Heart left ventricle (tissue), 16 donors: ENCODE measurements at regions not wholly inside any gene's neighbourhood (a gene's known extent, or its start where the extent isn't known, plus 50 kb on each side); places are given as distances from the start of the nearest gene placed in this dataset.

Source experiments
- ATAC-seq, 4 donors: fragments of 200-7000 bp; cut with Tn5 transposase; one replicate each; pipeline ENCODE4 v1.9.1; 2020 to 2022; ENCODE audit warnings: moderate library complexity in 4 of 4, mild to moderate bottlenecking in 3 of 4, moderate number of reproducible peaks in 1 of 4
- DNase-seq, 5 donors: peaks; one replicate each; pipeline ENCODE4 v3.0.0-alpha.2; 2020
- H3K27ac ChIP-seq, 12 donors: fragments of 200-600 bp; sonication (generic) in 4 of 12; one replicate each; pipeline versions ENCODE4 v1.5.0 to v1.8.0; 2016 to 2022; ENCODE audit warnings: mild to moderate bottlenecking in 2 of 12
- H3K27me3 ChIP-seq, 9 donors: fragments of 200-600 bp; sonication (generic) in 2 of 9; one replicate each; pipeline versions ENCODE4 v1.5.1 to v1.8.0; 2016 to 2022; ENCODE audit warnings: mild to moderate bottlenecking in 3 of 9
- H3K36me3 ChIP-seq, 9 donors: fragments of 200-600 bp; sonication (generic) in 2 of 9; one replicate each; pipeline versions ENCODE4 v1.5.0 to v1.8.0; 2018 to 2022; ENCODE audit warnings: mild to moderate bottlenecking in 2 of 9
- H3K4me1 ChIP-seq, 12 donors: fragments of 200-600 bp; sonication (generic) in 4 of 12; one replicate each; pipeline versions ENCODE4 v1.5.0 to v1.8.0; 2016 to 2022; ENCODE audit warnings: mild to moderate bottlenecking in 3 of 12
- H3K4me3 ChIP-seq, 12 donors: fragments of 200-600 bp; sonication (generic) in 4 of 12; one replicate each; pipeline versions ENCODE4 v1.5.0 to v1.8.0; 2017 to 2022; ENCODE audit warnings: mild to moderate bottlenecking in 9 of 12, moderate library complexity in 4 of 12
- H3K9me3 ChIP-seq, 12 donors: fragments of 200-600 bp; sonication (generic) in 4 of 12; one replicate each; pipeline versions ENCODE4 v1.5.0 to v1.8.0; 2016 to 2022; ENCODE audit warnings: mild to moderate bottlenecking in 1 of 12
- POLR2A ChIP-seq, 2 donors: fragments of 450-650 bp; IDR thresholded peaks; one replicate each; pipeline ENCODE4 v1.6.1; 2017; ENCODE audit warnings: antibody characterized with exemption in 2 of 2, mild to moderate bottlenecking in 2 of 2, moderate library complexity in 2 of 2
- WGBS, 4 donors: extraction: QIAGEN DNeasy Blood & Tissue Kit in 2 of 4; methylation state at CpG; one replicate each; pipeline versions ENCODE4 v1.1.5 to v1.1.7; 2013 to 2018; 5-methylcytosine and 5-hydroxymethylcytosine counted together
- intact Hi-C, 10 donors: fragments of 100-400 bp; cut with DNase I; formaldehyde crosslinking; loops; one replicate each; pipeline versions ENCODE4 v1.11.1 to v1.14.2; 2022
- TF ChIP-seq, protein P1 (sequence below), 12 donors: fragments of 200-600 bp; sonication (generic) in 4 of 12; IDR thresholded peaks; one replicate each; pipeline versions ENCODE4 v1.5.0 to v1.8.0; 2018 to 2022; ENCODE audit warnings: antibody characterized with exemption in 12 of 12, mild to moderate bottlenecking in 5 of 12
- donor health status: ischemic (EF 13 %, LVEDD 7.1; RV severe dilation, severe dysfunction).
- donor health status: healthy with polysubstance abuse.
- donor health status: DM: no; HTN: yes; CAD: no.
- donor health status: DM: no; HTN: no; CAD: no.
- donor health status: ischemic (EF 25% LVEDD 6.9; RV normal size, moderate dysfunction).
- donor health status: ischemic (EF 25% LVEDD 5.7; RV mildly dilated, moderate dysfunction).
- donor health status: healthy.
- donor health status: DM: yes; HTN: yes; CAD: no.
- donor health status: ischemic (EF 35%, LVEDD 5.7; RV mildly dilated, moderate dysfunction).
- donor health status: nonischemic (EF 11% LVEDD 7.7; RV severe dilation, severe dysfunction).
- donor health status: DM: yes; HTN: yes; CAD: no.
- donor health status: PGD.
- donor health status: ischemic (EF 29% LVEDD 5.4; RV normal size, mild dysfunction).
- donor health status: nonischemic (EF 23%, LVEDD 6.1; RV moderate dilation, normal function).

DNA sequence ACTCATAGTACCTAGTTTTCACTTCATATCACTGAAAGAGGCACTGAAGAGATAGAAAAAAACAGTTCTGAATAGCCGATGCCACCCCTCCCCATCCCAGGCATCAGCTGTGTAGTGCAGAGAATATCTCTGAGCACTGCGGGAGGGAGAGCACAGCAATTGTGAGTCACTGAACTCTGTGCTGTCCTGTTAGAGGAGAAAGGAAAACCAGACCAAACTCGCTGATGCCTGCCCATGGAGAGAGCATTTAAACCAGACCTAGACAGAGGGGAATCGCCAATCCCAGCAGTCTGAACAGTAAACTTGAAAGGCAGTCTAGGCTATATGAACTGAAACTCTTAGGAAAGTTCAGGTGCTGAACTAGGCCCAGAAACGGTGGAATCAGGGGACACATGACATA is 120.1 kb upstream of the SLC30A5 start:
- Histone ChIP-seq H3K36me3 (no peaks in the 10 kb centered on the region), H3K27ac (no peak overlapping the region), H3K9me3 (peaks cover 0 to 25% (median 12%) of the 10 kb centered on the region in 12 donors), H3K27me3 (peaks cover 0 to 2% (median 0%) of the 10 kb centered on the region in 9 donors), H3K4me3 (no peak overlapping the region), H3K4me1 (no peaks in the 10 kb centered on the region)
- TF ChIP-seq, protein P1, sequence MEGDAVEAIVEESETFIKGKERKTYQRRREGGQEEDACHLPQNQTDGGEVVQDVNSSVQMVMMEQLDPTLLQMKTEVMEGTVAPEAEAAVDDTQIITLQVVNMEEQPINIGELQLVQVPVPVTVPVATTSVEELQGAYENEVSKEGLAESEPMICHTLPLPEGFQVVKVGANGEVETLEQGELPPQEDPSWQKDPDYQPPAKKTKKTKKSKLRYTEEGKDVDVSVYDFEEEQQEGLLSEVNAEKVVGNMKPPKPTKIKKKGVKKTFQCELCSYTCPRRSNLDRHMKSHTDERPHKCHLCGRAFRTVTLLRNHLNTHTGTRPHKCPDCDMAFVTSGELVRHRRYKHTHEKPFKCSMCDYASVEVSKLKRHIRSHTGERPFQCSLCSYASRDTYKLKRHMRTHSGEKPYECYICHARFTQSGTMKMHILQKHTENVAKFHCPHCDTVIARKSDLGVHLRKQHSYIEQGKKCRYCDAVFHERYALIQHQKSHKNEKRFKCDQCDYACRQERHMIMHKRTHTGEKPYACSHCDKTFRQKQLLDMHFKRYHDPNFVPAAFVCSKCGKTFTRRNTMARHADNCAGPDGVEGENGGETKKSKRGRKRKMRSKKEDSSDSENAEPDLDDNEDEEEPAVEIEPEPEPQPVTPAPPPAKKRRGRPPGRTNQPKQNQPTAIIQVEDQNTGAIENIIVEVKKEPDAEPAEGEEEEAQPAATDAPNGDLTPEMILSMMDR (IDR thresholded peaks at IDR 0.05), result no peak
- no peak for TF ChIP-seq POLR2A (IDR thresholded peaks at IDR 0.05)
- WGBS, 4 donors, result 84 to 90% (median 87%) methylated on average over 5 of the region's 5 CpGs
- no peak for ATAC-seq
- DNase-seq, result no peak
- intact Hi-C loops, result no loop called here

DNA sequence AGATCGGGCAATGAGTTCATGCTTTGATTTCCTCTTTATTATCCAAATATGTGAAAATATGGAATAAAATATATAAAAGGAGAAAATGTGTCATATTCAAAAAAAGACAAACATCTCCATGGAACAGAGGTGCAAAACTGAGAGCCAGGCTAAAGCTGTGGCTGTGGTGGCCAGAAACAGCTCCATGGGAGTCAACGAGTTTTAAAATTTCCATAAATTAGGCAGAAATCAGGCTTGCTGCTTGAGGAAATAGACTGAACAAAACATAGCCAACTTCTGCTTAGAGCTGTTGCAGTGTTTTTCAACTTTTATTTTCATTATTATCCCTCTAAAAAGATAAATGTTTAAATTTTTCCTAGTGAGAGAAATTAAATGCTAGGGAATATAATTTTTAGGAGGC is 110.8 kb upstream of the SLC30A5 start:
- intact Hi-C loops, result no loop called here
- Histone ChIP-seq H3K4me3 (no peak overlapping the region), H3K27me3 (no peaks in the 10 kb centered on the region), H3K36me3 (no peaks in the 10 kb centered on the region), H3K27ac (no peak overlapping the region), H3K9me3 (peaks cover 0 to 13% (median 0%) of the 10 kb centered on the region in 12 donors), H3K4me1 (no peaks in the 10 kb centered on the region)
- TF ChIP-seq POLR2A (IDR thresholded peaks at IDR 0.05), result no peak
- TF ChIP-seq, protein P1 (IDR thresholded peaks at IDR 0.05), result no peak
- DNase-seq (no peak), ATAC-seq (no peak)
- WGBS, 4 donors, result 70 to 82% (median 75%) methylated on average over 2 of the region's 2 CpGs

DNA sequence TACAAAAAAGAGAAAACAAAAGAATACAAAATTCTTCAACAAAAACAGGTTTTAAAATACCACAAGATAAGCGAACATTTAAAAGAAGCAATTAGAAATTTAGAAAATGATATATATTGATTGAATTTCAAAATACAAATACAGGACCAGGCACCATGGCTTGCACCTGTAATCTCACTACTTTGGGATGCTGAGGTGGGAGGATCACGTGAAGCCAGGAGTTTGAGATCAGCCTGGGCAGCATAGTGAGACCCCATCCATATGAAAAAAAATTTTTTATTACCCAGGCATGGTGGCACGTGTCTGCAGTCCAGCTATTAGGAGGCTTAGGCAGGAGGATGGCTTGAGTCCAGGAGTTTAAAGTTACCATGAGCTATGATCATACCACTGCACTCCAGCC is 109.9 kb upstream of the SLC30A5 start:
- no peak overlapping the region for H3K27ac ChIP-seq
- WGBS, 4 donors, result 81 to 87% (median 86%) methylated on average over 3 of the region's 3 CpGs
- no peaks in the 10 kb centered on the region for H3K36me3 ChIP-seq
- H3K9me3 ChIP-seq, result peaks cover 0 to 13% (median 0%) of the 10 kb centered on the region in 12 donors
- H3K27me3 ChIP-seq, result no peaks in the 10 kb centered on the region
- H3K4me1 ChIP-seq, result no peaks in the 10 kb centered on the region
- ATAC-seq, result no peak
- no peak for DNase-seq
- intact Hi-C loops, result no loop called here
- H3K4me3 ChIP-seq, result no peak overlapping the region
- TF ChIP-seq, protein P1 (IDR thresholded peaks at IDR 0.05), result no peak
- TF ChIP-seq POLR2A (IDR thresholded peaks at IDR 0.05), result no peak

DNA sequence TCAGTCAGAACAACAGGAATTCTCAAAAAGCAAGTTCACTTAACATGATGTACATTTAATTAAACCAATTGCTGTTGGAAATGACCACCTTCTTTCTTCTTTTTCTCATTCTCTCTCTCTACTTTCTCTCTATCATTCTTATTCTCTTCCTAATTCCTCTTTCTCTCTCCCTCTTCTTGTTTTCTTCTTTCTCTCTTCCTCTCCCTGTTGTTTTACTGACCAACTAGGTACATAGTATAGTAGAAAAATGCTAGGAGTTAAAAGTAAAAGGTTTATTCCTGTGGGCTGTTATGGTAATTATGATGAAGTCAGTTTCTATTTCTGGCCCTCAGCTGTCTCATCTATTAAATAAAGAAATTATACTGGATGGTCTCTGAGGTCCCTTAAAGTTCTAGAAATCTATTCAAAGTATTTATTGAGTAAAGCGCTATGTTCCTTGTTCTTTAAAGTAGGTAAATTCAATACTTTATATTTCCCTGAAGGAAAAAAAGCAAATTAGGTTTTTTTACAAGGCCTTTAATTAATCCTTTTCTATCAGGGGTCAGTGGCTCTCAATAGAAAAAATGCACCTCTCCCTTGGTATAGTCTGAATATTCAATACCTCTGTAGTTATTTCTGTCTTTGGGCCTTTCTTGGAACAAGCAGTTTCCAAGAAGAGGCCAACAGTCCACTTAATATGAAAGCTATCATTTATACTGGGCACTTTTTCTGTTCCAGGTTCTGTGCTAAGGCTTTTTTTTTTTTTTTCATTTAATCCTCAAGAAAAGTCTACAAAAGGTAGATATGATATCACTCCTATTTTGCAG is 102.3 kb upstream of the SLC30A5 start:
- 91 to 98% (median 97%) methylated on average over 1 of the region's 1 CpG for WGBS, 4 donors
- Histone ChIP-seq H3K4me3 (no peak overlapping the region), H3K9me3 (peaks cover 0 to 3% (median 0%) of the 10 kb centered on the region in 12 donors), H3K27ac (no peak overlapping the region), H3K36me3 (no peaks in the 10 kb centered on the region), H3K4me1 (no peaks in the 10 kb centered on the region), H3K27me3 (no peaks in the 10 kb centered on the region)
- intact Hi-C loops, result no loop called here
- no peak for DNase-seq
- no peak for ATAC-seq
- no peak for TF ChIP-seq POLR2A (IDR thresholded peaks at IDR 0.05)
- TF ChIP-seq, protein P1 (IDR thresholded peaks at IDR 0.05), result no peak
